HG02840 (cell line): ENCODE measurements at regions not wholly inside any gene's neighbourhood (a gene's known extent, or its start where the extent isn't known, plus 50 kb on each side); places are given as distances from the start of the nearest gene placed in this dataset.
"Not testable (repeated sequence)": the region's sequence is repeated elsewhere in the genome, so short reads cannot be mapped to it uniquely, and the experiment has no call there.

Source experiments
- ATAC-seq: cut with Tn5 transposase; IDR thresholded peaks from one replicate; pipeline ENCODE4 v1.9.1; 2021; ENCODE audit warnings: mild to moderate bottlenecking, moderate library complexity, moderate number of reproducible peaks; ENCODE audit not compliant: unreplicated experiment, low FRiP score

DNA sequence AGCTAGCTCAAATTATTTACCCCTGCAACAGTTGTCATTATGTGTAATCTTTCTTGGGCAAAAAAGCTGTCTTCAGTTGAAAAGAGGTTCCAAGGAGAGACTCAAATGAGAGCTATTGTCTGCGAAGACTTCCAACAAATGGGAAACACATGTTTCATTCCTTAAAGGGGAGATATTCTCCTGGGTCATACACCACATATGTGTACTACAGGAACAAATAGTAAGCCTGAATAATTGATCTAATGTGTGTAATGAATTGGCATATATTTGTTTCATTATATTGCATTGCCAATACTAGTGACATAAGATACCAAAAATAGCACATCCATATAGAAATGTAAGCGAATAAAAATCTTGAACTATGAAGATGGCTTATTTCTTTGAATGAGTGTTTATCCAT is 950.9 kb upstream of the NDST4 start:
- ATAC-seq, result no peak

DNA sequence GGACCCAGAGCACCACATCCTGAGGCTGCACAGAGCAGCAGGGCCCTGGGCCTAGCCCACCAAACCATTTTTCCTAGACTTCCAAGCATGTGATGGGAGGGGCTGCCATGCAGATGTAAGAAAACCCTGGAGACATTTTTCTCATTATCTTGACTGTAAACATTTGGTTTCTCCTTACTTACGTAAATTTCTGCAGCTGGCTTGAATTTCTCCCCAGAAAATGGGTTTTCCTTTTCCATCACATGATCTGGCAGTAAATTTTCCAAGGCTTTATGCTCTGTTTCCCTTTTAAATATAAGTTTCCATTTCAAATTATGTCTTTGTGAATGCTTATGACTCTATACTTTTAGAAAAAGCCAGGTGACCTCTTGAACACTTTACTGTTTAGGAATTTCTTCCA is 945.9 kb upstream of the NDST4 start:
- ATAC-seq, result no peak

DNA sequence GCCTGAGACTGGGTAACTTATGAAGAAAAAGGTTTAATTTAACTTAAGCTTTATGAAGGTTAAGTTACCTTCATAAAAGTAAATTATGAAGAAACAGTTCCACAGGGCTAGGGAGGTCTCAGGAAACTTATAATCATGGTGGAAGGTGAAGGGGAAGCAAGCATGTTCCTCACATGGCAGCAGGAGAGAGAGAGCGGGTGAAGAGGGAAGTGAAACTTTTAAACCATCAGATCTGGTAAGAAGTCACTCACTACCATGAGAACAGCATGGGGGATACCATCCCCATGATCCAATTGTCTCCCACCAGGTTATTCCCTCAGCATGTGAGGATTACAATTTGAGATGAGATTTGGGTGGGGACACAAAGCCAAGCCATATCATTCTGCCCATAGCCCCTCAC is 944.7 kb upstream of the NDST4 start:
- no peak for ATAC-seq

DNA sequence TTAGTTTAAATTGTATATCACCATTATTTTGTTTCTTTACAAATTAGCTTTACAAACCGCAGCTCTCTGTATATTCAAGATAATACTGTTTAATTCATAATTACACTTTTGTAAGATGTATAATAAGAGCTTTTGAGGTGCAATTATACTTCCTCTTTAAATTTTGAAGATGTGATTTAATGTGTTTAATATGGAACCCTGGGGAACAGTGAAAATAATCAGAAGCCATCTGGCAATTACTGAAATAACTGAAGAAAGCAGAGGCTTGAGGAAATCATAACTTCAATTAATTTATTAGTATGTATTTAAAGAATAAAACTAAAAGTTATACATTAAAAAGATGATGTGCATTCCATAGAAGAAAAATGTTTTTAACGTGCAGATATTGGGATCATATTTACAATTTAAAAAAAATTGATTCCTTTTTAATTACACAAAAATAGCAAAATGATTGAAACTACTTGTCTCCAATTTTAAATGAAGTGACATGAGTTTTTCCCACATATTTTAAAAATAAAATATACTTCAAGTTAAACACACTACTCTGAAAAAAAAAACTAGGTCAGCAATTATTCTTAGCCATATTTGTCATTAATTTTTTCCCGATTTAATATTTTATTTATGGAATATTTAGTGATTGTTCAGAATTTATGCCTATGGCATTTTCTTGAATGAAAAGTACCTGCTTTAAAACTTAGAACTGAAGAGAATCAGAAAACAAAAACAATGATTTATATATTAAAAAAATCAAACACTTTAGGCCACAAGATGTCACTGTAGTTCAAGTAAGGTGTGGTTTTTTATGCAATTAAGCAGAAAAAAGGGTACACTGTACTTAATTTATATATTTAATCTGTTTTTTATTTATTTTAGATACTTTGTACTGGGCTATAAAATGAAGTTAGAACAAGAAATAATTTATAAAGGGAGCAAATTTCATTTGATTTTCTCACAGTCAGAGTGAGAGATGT is 942.7 kb upstream of the NDST4 start:
- no peak for ATAC-seq

DNA sequence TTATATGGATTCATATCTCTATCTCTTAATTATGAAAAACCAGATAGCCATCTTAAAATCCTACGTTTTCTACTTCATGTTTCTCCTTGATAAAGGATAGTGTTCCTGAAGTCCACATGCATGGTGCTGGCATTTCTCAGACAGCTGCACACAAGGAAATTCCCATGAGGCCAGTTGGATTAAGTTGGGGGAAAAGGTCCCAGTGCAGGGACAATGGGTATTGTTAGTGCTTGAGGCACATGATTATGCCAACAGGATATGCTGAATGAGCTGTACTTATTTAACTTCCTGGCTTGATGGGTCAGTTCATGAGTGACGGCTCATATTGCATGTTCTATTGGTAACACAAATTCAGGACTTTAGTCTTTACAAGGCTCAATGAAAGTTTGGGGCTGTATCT is 913.9 kb upstream of the NDST4 start:
- no peak for ATAC-seq

DNA sequence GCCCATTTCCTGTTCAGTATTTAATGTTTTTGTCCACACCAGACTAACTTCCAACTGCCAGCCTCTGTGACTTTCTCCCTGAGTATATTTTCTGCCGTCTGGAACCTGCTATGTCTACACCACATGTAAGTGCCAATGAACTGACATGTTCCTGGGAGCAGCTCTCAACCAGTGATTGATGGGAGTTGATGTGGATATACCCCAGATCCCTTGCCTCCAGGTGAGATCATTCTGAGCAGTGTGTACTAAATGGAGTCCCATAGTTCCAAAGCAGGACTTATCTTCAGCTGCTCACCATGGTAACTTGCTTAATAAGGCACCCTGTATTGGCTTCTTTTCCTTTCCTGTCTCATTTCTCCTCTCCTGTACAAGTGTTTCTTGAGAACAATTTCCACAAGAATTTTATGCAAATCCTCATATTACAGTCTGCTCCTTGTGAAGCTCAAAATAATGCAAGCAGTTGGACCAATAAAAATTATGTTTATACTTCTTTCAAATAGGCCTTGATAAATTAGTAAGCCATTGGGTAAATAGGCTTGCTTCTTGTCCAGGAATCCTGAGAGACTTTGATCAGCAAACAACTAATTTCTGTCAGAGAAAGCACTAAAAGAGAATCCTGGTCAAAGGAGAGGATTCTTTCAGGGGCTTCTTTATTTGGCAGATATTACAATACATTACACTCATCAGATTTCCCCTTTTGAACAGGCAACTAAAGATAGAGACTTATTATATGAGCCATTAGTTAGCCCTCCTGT is 911.7 kb upstream of the NDST4 start:
- no peak for ATAC-seq

DNA sequence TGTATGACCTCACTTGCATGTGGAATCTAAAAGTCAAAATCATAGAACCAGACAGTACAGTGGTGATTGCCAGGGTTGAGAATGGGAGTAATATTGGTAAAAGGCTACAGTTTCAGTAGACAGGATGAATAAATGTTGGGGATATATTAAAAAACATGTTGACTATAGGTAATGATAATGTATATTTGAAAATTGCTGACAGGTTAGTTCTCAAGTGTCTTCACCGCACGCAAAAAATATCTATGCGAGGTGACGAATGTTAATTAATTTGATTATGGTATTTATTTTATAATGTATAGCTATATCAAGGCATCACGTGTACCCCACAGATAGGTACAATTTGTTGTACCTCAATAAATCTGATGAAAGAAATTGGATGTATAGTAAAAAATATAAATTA is 909.6 kb upstream of the NDST4 start:
- no peak for ATAC-seq

DNA sequence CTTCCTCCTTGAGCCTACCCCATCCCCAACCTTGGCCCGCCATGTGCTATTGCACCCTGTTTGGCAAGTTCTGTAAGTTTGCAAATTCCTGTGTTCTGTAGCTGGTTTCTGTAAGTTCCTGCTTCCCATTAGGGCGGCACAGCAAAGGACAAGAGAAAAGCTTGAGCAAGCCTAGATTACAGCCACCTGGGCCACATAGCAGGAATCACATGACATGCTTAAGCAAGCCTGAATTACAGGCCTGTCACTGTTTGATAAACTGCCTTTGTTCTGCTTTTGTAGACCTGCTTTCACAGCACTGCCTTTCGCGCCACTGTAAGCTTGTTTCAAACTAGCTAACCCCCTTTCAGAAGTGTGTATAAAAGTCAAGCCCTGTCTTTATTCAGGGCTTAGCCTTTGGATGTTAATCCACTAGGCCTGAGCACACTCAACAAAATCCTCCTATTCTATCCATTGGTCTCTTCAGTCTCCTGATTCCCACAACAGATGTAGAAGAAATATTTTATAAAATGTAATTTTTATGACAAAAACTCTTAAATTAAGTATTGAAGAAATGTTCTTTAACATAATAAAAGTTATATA is 906.8 kb upstream of the NDST4 start:
- ATAC-seq, result no peak

DNA sequence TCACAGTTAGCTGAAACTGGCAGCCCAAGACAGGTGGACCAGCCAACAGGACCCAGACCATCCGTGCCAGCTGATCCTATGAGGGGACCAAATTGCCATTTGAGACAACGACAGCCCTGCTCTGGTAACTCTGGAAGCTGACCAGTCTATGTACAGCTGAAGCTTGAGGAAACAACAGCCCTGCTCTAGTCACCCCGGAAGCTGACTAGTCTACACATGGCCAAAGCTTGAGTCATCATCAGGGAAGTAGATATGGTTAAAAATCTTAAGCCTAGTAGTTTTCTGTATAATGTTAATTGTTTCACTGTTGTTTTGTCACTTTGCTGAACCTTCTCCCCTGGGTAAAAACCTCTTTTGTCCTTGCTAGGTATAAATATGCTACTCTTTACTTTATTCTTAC is 905.4 kb upstream of the NDST4 start:
- no peak for ATAC-seq

DNA sequence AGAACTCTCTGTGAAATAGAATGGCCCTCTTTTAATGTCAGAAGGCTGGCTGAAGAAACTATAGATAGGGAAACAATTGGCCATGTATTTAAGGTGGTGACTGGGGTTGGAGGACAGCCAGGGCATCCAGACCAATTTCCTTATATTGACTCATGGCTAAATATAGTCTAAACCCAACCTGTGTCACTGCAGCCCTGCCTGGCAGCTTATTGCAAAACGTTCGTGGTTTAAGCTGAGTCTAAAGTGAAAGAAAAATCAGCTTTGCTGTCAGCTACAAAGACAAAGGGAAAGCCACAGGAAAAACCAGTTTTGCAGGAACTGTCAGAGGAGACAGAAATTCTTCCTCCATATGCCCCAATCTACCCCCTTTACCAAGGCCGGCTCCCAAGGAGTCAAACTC is 902.8 kb upstream of the NDST4 start:
- no peak for ATAC-seq

DNA sequence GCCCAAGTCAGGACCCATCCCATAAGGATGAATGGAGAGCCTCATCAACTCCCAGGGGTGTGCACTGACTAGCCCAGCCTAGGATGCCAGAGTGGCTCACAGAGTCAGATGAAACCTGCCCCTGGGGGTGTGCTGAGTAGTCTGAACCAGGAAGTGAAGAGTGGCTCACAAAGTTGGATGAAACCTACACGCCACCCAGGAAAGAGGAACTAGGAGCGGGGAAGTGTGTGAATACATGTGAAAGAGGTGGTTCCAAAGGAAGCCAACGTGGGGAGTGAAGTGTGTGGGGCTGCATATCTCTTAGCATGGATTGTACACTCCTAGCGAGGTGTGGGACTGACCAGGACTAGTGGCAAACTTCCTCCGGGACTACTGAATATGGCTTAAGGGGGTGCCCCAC is 902.1 kb upstream of the NDST4 start:
- no peak for ATAC-seq

DNA sequence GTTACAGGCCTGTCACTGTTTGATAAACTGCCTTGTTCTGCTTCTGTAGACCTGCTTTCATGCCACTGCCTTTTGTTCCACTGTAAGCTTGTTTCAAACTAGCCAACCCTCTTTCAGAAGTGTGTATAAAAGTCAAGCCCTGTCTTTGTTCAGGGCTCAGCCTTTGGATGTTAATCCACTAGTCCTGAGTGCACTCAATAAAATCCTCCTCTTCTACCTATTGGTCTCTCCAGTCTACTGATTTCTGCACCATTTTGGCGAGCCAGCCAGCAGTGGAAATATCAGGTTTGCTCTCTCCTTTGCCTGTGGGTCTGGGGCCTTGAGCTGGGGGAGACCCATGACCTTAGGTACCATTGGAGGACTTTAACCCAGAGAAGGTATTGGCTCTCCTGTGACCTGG is 901.6 kb upstream of the NDST4 start:
- no peak for ATAC-seq

DNA sequence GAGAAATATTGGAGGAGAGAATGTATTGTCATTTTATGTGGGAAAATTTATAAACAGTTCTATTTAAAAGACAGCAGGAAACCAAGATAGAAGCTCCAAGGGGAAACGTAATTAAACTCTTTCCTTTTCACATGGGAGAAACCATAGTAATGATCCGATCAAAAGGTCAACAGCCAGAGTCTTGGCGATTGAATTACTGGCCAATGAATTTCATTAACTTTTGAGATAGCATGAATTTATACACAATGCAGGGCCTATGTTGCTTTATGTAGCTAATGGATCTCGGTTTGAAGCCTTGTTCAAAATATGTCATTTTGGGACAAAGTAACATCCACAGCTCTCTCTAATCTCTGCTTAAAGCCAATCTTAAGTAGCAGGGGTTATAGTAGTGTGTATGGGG is 897.5 kb upstream of the NDST4 start:
- ATAC-seq, result no peak

DNA sequence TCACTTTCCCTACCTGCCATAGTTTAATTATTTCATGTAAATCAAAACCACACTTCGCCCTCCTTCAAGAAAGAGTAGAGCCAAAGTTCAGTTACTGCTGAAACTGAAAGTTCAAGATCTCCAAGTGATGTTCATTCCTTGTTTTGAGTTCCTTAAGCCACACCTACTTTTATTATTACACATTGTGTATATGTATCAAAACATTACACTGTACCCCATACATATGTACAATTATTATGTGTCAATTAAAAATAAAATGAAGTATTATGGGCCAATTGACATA is 892.3 kb upstream of the NDST4 start:
- ATAC-seq, result no peak

DNA sequence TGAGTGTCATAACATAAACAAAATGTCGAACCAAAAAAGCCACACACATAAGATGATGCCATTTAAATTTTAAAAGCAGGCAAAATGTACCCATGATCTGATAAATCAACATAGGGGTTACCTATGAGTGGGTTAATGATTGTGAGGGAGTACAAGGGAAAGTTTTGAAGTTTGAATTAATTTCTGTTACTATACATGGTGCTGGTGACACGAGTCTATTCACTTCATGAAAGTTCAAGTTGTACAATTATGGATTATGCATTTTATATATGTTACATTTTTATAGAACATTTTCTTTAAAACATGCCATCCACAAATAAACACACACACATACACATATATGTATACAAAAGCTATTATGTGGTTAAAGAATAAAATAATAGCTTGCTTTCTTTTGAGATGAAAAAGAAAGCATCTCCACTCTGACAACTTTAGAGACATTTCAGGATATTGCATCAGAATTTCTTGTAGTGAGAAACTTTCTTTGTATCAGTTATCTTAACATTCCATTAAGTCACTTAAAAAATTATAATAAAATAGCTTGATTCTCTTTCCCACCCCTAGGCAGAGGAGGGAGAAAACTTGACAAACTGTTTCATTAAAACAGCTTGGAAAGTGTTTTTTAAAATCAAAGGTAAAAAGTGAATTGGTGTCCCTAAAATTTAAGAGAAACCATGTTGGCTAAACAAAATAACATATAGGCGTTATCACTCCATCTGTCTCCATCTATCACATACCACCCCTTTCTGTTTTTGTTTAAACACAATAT is 891.8 kb upstream of the NDST4 start:
- ATAC-seq, result no peak

DNA sequence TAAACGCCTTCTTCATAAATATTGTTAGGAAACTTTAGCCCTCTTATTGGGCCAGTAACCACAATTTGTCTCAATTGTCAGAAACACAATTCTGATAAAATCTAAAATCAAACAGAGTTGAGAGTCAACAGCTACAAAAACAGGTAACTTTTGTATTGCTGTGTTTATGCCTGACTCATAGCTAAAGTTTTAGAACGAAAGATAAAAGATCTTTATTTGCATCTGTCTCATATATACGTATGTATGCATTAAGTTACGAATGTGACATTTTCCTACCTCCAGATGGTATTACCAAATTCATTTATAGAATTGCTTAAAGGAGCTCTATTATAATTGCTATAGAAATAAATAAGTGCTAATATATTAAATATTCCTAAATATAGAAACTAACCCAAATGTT is 887.9 kb upstream of the NDST4 start:
- ATAC-seq, result no peak

DNA sequence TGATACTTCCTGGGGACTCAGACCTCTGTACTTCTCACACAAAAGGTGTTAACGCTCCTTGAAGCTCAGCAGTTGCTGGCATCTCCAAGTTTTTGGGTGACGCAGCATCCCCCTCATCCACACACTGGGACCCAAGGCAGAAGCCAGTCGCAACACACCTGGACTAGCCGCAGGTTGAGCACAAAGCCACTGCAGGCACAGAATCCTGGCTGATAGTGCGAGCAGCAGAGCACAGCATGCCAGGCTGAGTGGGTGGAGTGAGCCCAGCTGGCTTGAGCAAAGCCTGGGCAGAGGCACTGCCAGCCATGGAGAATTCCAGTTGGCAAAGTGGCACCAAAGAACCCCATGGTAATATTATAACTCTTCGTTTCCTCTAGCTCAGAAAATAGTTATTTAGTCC is 873.2 kb upstream of the NDST4 start:
- ATAC-seq, result no peak

DNA sequence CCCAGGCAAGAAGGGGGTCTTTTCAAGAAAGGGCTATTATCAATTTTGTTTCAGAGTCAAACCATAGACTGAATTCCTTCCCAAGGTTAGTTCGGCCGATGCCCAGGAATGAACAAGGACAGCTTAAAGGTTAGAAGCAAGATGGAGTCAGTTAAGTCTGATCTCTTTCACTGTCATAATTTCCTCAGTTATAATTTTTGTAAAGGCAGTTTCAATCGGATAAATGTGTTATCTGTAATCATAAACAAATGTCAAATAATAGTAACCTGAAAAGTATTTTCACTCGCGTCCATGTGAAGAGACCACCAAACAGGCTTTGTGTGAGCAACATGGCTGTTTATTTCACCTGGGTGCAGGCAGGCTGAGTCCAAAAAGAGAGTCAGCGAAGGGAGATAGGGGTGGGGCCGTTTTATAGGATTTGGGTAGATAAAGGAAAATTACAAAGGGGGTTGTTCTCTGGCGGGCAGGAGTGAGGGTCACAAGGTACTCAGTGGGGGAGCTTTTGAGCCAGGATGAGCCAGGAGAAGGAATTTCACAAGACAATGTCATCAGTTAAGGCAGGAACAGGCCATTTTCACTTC is 862.1 kb upstream of the NDST4 start:
- not testable (repeated sequence) for ATAC-seq

DNA sequence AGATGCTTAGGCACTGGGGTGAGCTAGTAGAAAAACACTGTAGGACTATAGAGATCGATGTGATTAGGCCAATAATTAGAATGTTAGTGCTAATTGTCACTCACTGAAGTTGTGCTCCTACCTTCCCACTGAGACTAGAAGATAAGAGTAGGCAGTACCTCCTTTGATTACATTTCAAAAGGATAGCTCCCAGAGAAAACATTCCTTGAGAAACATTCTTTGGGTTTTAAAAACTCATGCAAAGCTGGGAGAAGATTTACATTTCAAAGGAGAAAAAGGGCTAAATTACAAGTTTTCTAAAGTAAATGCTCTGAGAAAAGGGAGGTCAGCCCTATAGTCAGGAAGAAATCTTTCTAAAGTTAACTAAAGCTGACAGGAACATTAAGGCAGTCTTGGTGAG is 860.3 kb upstream of the NDST4 start:
- no peak for ATAC-seq

DNA sequence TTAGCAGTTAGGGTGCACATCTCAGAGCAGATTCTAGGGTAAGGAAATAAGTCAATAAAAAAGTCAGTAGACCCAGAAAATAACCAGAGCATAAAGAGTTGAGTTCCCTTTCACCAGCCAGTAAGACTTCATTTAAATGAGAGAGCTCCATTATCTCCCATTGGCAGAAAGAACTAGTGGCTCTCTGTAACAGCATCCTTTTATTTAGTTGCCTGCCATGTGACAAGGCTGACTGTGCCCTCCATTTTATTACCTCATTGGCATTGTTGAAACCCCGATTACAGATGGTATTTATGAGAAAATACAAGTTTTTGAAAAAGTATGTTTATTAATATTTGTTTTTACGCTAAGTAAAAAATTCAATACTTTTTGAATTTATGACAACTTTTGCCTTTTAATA is 859.5 kb upstream of the NDST4 start:
- ATAC-seq, result no peak

DNA sequence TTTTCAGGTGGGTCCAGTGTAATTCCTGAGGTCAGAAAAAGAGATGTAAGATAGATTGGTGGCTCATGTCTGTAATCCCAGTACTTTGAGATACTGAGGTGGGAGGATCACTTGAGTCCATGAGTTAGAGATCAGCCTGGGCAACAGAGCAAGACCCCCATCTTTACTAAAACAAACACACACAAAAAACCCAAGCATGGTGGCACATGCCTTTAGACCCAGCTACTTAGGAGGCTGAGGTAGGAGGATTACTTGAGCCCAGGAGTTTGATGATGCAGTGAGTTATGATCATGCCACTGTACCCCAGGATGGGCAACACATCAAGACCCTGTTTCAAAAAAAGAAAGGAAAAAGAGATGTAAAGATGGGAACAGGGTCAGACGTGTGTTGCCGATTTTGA is 857.4 kb upstream of the NDST4 start:
- no peak for ATAC-seq
